Breast epithelium (tissue), 4 donors: ENCODE measurements at regions not wholly inside any gene's neighbourhood (a gene's known extent, or its start where the extent isn't known, plus 50 kb on each side); places are given as distances from the start of the nearest gene placed in this dataset.

ENCODE experiments used
- DNase-seq, 2 donors: peaks; one replicate each; pipeline ENCODE4 v3.0.0-alpha.2; 2019; ENCODE audit warnings: low spot score in 2 of 2
- H3K27ac ChIP-seq, 2 donors: fragments of 200-600 bp; sonication (generic) in 1 of 2; one replicate each; pipeline ENCODE4 v1.5.1; 2016 to 2019; ENCODE audit warnings: mild to moderate bottlenecking in 1 of 2
- H3K27me3 ChIP-seq, 2 donors: fragments of 200-600 bp; sonication (generic) in 1 of 2; one replicate each; pipeline versions ENCODE4 v1.5.1 to v1.6.0; 2017 to 2019; ENCODE audit warnings: control low read depth in 1 of 2, mild to moderate bottlenecking in 1 of 2
- H3K36me3 ChIP-seq: fragments of 200-600 bp; one replicate; pipeline ENCODE4 v1.5.1; 2019
- H3K4me1 ChIP-seq, 2 donors: fragments of 200-600 bp; sonication (generic); one replicate each; pipeline ENCODE4 v1.5.1; 2016 to 2019; ENCODE audit warnings: control low read depth in 1 of 2
- H3K4me3 ChIP-seq, 3 donors: fragments of 200-600 bp; sonication (generic); 1 replicate in 2 of 3; 2 replicates in 1 of 3; pipeline ENCODE4 v1.5.1; 2016 to 2019; ENCODE audit warnings: mild to moderate bottlenecking in 3 of 3, moderate library complexity in 2 of 3
- H3K9me3 ChIP-seq, 2 donors: fragments of 200-600 bp; sonication (generic) in 1 of 2; one replicate each; pipeline ENCODE4 v1.5.1; 2016 to 2019; ENCODE audit warnings: control low read depth in 1 of 2
- CTCF ChIP-seq, 3 donors: fragments of 450-650 bp; IDR thresholded peaks; one replicate each; pipeline ENCODE4 v1.5.1; 2016 to 2017; ENCODE audit warnings: antibody characterized with exemption in 3 of 3, mild to moderate bottlenecking in 3 of 3, moderate library complexity in 3 of 3
- POLR2A ChIP-seq: fragments of 450-650 bp; IDR thresholded peaks from one replicate; pipeline ENCODE4 v1.6.1; 2016; ENCODE audit warnings: antibody characterized with exemption, mild to moderate bottlenecking, moderate library complexity
- POLR2AphosphoS5 ChIP-seq, 3 donors: sonication (generic); formaldehyde crosslinking; IDR thresholded peaks; one replicate each; pipeline ENCODE4 v1.6.1; 2017; ENCODE audit warnings: antibody characterized with exemption in 3 of 3
- intact Hi-C: fragments of 100-400 bp; cut with DNase I; formaldehyde crosslinking; loops from one replicate; pipeline ENCODE4 v1.15.1; 2023; ENCODE audit warnings: low total_unique reads

GRCh38 chr5:173507171-173507570 is 109.3 kb downstream of the BOD1 start:
- H3K4me3 ChIP-seq = no peak overlapping the region
- peaks cover 0 to 8% of the 10 kb centered on the region in 2 donors for H3K9me3 ChIP-seq
- H3K27ac ChIP-seq = no peak overlapping the region
- H3K4me1 ChIP-seq = no peaks in the 10 kb centered on the region
- TF ChIP-seq POLR2AphosphoS5 (IDR thresholded peaks at IDR 0.05) (no peak), POLR2A (no peak), CTCF (IDR thresholded peaks at IDR 0.05) (no peak)
- no peak for DNase-seq
- no peaks in the 10 kb centered on the region for H3K36me3 ChIP-seq
- intact Hi-C loops = no loop called here
- no peaks in the 10 kb centered on the region for H3K27me3 ChIP-seq

GRCh38 chr5:173505634-173506033 is 110.8 kb downstream of the BOD1 start:
- intact Hi-C loops = no loop called here
- H3K9me3 ChIP-seq = peaks cover 0 to 8% of the 10 kb centered on the region in 2 donors
- TF ChIP-seq POLR2AphosphoS5 (IDR thresholded peaks at IDR 0.05) (no peak), POLR2A (no peak), CTCF (IDR thresholded peaks at IDR 0.05) (no peak)
- no peaks in the 10 kb centered on the region for H3K36me3 ChIP-seq
- no peaks in the 10 kb centered on the region for H3K4me1 ChIP-seq
- no peak overlapping the region for H3K4me3 ChIP-seq
- H3K27me3 ChIP-seq = no peaks in the 10 kb centered on the region
- no peak for DNase-seq
- no peak overlapping the region for H3K27ac ChIP-seq

- no peak overlapping the region for H3K4me3 ChIP-seq
These were observed 114.5 kb downstream of the BOD1 start for GRCh38 chr5:173501922-173502321.

GRCh38 chr5:173501271-173501670 is 115.2 kb downstream of the BOD1 start:
- no peak for DNase-seq

More at GRCh38 chr5:173501922-173502321, 114.5 kb downstream of the BOD1 start:
- Histone ChIP-seq H3K4me1 (peaks cover 3 to 9% of the 10 kb centered on the region in 2 donors), H3K36me3 (no peaks in the 10 kb centered on the region), H3K9me3 (peaks cover 0 to 8% of the 10 kb centered on the region in 2 donors), H3K27me3 (no peaks in the 10 kb centered on the region), H3K27ac (no peak overlapping the region)
- intact Hi-C loops = no loop called here
- DNase-seq = no peak
- TF ChIP-seq POLR2A (no peak), CTCF (IDR thresholded peaks at IDR 0.05) (no peak), POLR2AphosphoS5 (IDR thresholded peaks at IDR 0.05) (no peak)

GRCh38 chr5:173500213-173500560 is 116.3 kb downstream of the BOD1 start:
- Histone ChIP-seq H3K27ac (peak overlapping the region; percentile 64 to 67), H3K9me3 (no peaks in the 10 kb centered on the region), H3K4me1 (peaks cover 3 to 9% of the 10 kb centered on the region in 2 donors), H3K36me3 (no peaks in the 10 kb centered on the region), H3K4me3 (no peak overlapping the region), H3K27me3 (no peaks in the 10 kb centered on the region)
- no peak for DNase-seq
- TF ChIP-seq POLR2AphosphoS5 (IDR thresholded peaks at IDR 0.05) (no peak), POLR2A (no peak), CTCF (IDR thresholded peaks at IDR 0.05) (no peak)
- intact Hi-C loops = no loop called here

More at GRCh38 chr5:173501271-173501670, 115.2 kb downstream of the BOD1 start:
- Histone ChIP-seq H3K4me3 (no peak overlapping the region), H3K9me3 (peaks cover 0 to 8% of the 10 kb centered on the region in 2 donors), H3K4me1 (peaks cover 3 to 9% of the 10 kb centered on the region in 2 donors), H3K27me3 (no peaks in the 10 kb centered on the region), H3K27ac (no peak overlapping the region), H3K36me3 (no peaks in the 10 kb centered on the region)
- intact Hi-C loops = no loop called here
- TF ChIP-seq POLR2AphosphoS5 (IDR thresholded peaks at IDR 0.05) (no peak), POLR2A (no peak), CTCF (IDR thresholded peaks at IDR 0.05) (no peak)
